Medulla oblongata (tissue), 1 donor: ENCODE measurements at regions not wholly inside any gene's neighbourhood (a gene's known extent, or its start where the extent isn't known, plus 50 kb on each side); places are given as distances from the start of the nearest gene placed in this dataset.

Experiments used
- DNase-seq: peaks from one replicate; pipeline ENCODE4 v3.0.0-alpha.2; 2015; ENCODE audit errors: extremely low spot score

DNA sequence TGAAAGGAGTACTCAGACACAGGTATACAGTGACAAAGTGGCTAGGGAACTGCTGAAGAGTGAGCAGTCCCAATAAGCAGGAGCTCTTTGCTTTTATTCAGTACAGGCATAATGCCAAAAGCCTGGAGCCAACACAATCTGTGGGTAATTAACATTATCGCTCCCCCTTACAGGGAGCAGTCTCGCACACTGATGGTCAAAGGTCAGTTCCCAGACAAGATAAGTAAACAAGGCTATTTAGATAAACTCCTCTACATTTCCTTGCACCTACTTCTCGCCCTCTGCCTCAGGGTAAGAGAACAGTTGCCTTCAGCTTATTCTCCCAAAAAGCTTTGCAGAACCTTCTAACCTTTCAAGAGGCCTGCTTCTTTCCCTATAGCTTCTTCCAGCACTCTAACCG lies 73.9 kb upstream of the TAF9B start:
- no peak for DNase-seq

DNA sequence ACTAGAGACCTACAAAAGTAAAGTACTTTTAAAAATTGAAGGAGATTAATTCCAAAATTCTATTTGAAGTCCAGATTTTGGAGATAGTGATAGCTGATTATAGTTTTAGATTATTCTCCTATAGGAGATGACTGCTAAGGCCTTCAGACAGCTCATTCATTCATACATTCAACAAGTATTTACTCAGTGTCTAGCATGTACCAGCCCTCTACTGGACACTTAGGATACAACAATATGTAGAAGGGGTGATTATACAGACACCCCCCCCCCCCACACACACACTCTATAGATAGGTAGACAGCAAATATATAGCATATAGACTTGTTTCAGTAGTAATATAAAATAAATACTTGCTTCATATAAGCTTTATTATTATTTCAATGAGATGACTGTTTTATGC lies 60.4 kb upstream of the TAF9B start:
- peak; percentile 1 for DNase-seq
